ENCODE measurements at regions not wholly inside any gene's neighbourhood (a gene's known extent, or its start where the extent isn't known, plus 50 kb on each side); places are given as distances from the start of the nearest gene placed in this dataset.
"Not testable (repeated sequence)": the region's sequence is repeated elsewhere in the genome, so short reads cannot be mapped to it uniquely, and the experiment has no call there.

GRCh38 chr12:19992311-19992710, 376.0 kb upstream of the PDE3A start:
- no peak for DNase-seq (ENCODE audit: low spot score)

GRCh38 chr12:19994968-19995367, 373.4 kb upstream of the PDE3A start:
- DNase-seq (ENCODE audit: low spot score) = no peak

- no peak for DNase-seq (ENCODE audit: low spot score)
Measured at GRCh38 chr12:19997656-19998400, 370.5 kb upstream of the PDE3A start.

- DNase-seq (ENCODE audit: low spot score) = no peak
Measured at GRCh38 chr12:19998411-19998810, 369.9 kb upstream of the PDE3A start.

GRCh38 chr12:19998961-19999804, 369.2 kb upstream of the PDE3A start:
- no peak for DNase-seq (ENCODE audit: low spot score)

- DNase-seq (ENCODE audit: low spot score) = no peak
Measured at GRCh38 chr12:19999805-20000138, 368.6 kb upstream of the PDE3A start.

- DNase-seq (ENCODE audit: low spot score) = no peak
Measured at GRCh38 chr12:20000229-20000849, 368.0 kb upstream of the PDE3A start.

- no peak for DNase-seq (ENCODE audit: low spot score)
Measured at GRCh38 chr12:20003252-20003651, 365.1 kb upstream of the PDE3A start.

- no peak for DNase-seq (ENCODE audit: low spot score)
Measured at GRCh38 chr12:20004952-20005351, 363.4 kb upstream of the PDE3A start.

GRCh38 chr12:20006871-20007730, 361.2 kb upstream of the PDE3A start:
- peak; percentile 10 for DNase-seq (ENCODE audit: low spot score)

GRCh38 chr12:20009965-20010364, 358.4 kb upstream of the PDE3A start:
- DNase-seq (ENCODE audit: low spot score) = not testable (repeated sequence)

- no peak for DNase-seq (ENCODE audit: low spot score)
Measured at GRCh38 chr12:20011200-20011599, 357.1 kb upstream of the PDE3A start.

- no peak for DNase-seq (ENCODE audit: low spot score)
Measured at GRCh38 chr12:20017802-20018201, 350.5 kb upstream of the PDE3A start.

- no peak for DNase-seq (ENCODE audit: low spot score)
Measured at GRCh38 chr12:20018406-20018805, 349.9 kb upstream of the PDE3A start.

- peak; percentile 35 for DNase-seq (ENCODE audit: low spot score)
Measured at GRCh38 chr12:20024194-20024593, 344.1 kb upstream of the PDE3A start.

GRCh38 chr12:20028033-20028432, 340.3 kb upstream of the PDE3A start:
- DNase-seq (ENCODE audit: low spot score) = no peak

- DNase-seq (ENCODE audit: low spot score) = no peak
Measured at GRCh38 chr12:20030826-20031225, 337.5 kb upstream of the PDE3A start.

GRCh38 chr12:20039562-20039961, 328.8 kb upstream of the PDE3A start:
- DNase-seq (ENCODE audit: low spot score) = no peak

GRCh38 chr12:20040184-20040583, 328.2 kb upstream of the PDE3A start:
- DNase-seq (ENCODE audit: low spot score) = no peak

- DNase-seq (ENCODE audit: low spot score) = no peak
Measured at GRCh38 chr12:20040831-20041230, 327.5 kb upstream of the PDE3A start.

GRCh38 chr12:20044351-20044750, 324.0 kb upstream of the PDE3A start:
- no peak for DNase-seq (ENCODE audit: low spot score)

- peak; percentile 47 for DNase-seq (ENCODE audit: low spot score)
Measured at GRCh38 chr12:20044846-20045245, 323.5 kb upstream of the PDE3A start.
